Endothelial cell of umbilical vein (primary cell): ENCODE measurements at regions not wholly inside any gene's neighbourhood (a gene's known extent, or its start where the extent isn't known, plus 50 kb on each side); places are given as distances from the start of the nearest gene placed in this dataset.

ENCODE experiments used
- EZH2 ChIP-seq: IDR thresholded peaks from 2 replicates; pipeline ENCODE4 v1.6.1; 2012; ENCODE audit warnings: borderline replicate concordance, low read depth, mild to moderate bottlenecking, moderate library complexity, low read length, inconsistent platforms; ENCODE audit not compliant: severe bottlenecking
- JUN ChIP-seq: IDR thresholded peaks from 2 replicates; pipeline ENCODE4 v1.6.1; 2011; ENCODE audit warnings: borderline replicate concordance, low read depth; ENCODE audit not compliant: insufficient read length, insufficient read depth
- MAX ChIP-seq: IDR thresholded peaks from 2 replicates; pipeline ENCODE4 v1.6.1; 2011; ENCODE audit not compliant: insufficient read depth, insufficient read length
- POLR2A ChIP-seq: IDR thresholded peaks from 2 replicates; pipeline ENCODE4 v1.6.1; 2012; ENCODE audit warnings: low read depth, mild to moderate bottlenecking, control low read depth, low read length
- POLR2AphosphoS5 ChIP-seq: IDR thresholded peaks from 2 replicates; pipeline ENCODE4 v1.6.1; 2012; ENCODE audit warnings: low read depth, mild to moderate bottlenecking, control low read depth, low read length, moderate library complexity; ENCODE audit not compliant: insufficient read depth
- TF ChIP-seq, protein P1 (sequence below), 2 donors: IDR thresholded peaks; 1 replicate in 1 of 2; 2 replicates in 1 of 2; pipeline ENCODE4 v1.5.1; 2011; ENCODE audit warnings: low read length in 2 of 2, mild to moderate bottlenecking in 2 of 2, moderate library complexity in 2 of 2, control low read depth in 1 of 2, inconsistent platforms in 1 of 2, low read depth in 1 of 2; ENCODE audit not compliant: insufficient read depth in 1 of 2; ENCODE audit errors: extremely low read depth in 1 of 2

GRCh38 chr1:56298866-56299265 is 280.5 kb downstream of the PLPP3 start:
- TF ChIP-seq, protein P1, sequence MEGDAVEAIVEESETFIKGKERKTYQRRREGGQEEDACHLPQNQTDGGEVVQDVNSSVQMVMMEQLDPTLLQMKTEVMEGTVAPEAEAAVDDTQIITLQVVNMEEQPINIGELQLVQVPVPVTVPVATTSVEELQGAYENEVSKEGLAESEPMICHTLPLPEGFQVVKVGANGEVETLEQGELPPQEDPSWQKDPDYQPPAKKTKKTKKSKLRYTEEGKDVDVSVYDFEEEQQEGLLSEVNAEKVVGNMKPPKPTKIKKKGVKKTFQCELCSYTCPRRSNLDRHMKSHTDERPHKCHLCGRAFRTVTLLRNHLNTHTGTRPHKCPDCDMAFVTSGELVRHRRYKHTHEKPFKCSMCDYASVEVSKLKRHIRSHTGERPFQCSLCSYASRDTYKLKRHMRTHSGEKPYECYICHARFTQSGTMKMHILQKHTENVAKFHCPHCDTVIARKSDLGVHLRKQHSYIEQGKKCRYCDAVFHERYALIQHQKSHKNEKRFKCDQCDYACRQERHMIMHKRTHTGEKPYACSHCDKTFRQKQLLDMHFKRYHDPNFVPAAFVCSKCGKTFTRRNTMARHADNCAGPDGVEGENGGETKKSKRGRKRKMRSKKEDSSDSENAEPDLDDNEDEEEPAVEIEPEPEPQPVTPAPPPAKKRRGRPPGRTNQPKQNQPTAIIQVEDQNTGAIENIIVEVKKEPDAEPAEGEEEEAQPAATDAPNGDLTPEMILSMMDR (IDR thresholded peaks at IDR 0.05; ENCODE audit: extremely low read depth in 1 of 2, insufficient read depth in 1 of 2, low read depth in 1 of 2, low read length in 2 of 2) = no peak
- TF ChIP-seq POLR2A (no peak), POLR2AphosphoS5 (no peak), EZH2 (no peak), MAX (no peak), JUN (no peak)
